Stomach (tissue), 4 donors: ENCODE measurements at regions not wholly inside any gene's neighbourhood (a gene's known extent, or its start where the extent isn't known, plus 50 kb on each side); places are given as distances from the start of the nearest gene placed in this dataset.

Experiments
- CTCF ChIP-seq, 7 experiments: fragments of 450-650 bp in 4 of 7; fragments of 200-600 bp in 3 of 7; sonication (generic) in 3 of 7; IDR thresholded peaks; one replicate each; pipeline ENCODE4 v1.5.1; 2016 to 2019; ENCODE audit warnings: antibody characterized with exemption in 7 of 7, control low read depth in 2 of 7, mild to moderate bottlenecking in 1 of 7
- POLR2A ChIP-seq, 4 donors: fragments of 450-650 bp; IDR thresholded peaks; one replicate each; pipeline ENCODE4 v1.6.1; 2016; ENCODE audit warnings: antibody characterized with exemption in 4 of 4, control low read depth in 2 of 4, mild to moderate bottlenecking in 1 of 4, moderate library complexity in 1 of 4
- POLR2AphosphoS5 ChIP-seq, 3 donors: sonication (generic); formaldehyde crosslinking; IDR thresholded peaks; one replicate each; pipeline ENCODE4 v1.6.1; 2016; ENCODE audit warnings: antibody characterized with exemption in 3 of 3

- no peak for TF ChIP-seq POLR2A (IDR thresholded peaks at IDR 0.05)
- TF ChIP-seq CTCF (IDR thresholded peaks at IDR 0.05), result no peak
- no peak for TF ChIP-seq POLR2AphosphoS5 (IDR thresholded peaks at IDR 0.05)
These were observed 61.8 kb upstream of the CALCR start for GRCh38 chr7:93636276-93636675.
